D341Med (cell line): ENCODE measurements at regions not wholly inside any gene's neighbourhood (a gene's known extent, or its start where the extent isn't known, plus 50 kb on each side); places are given as distances from the start of the nearest gene placed in this dataset.

Source experiments
- DNase-seq: peaks from one replicate; pipeline ENCODE4 v3.0.0; 2012; ENCODE audit warnings: low spot score

- DNase-seq: no peak
Measured at GRCh38 chr9:11323457-11323856, 710.7 kb upstream of the PTPRD start.

- DNase-seq: no peak
Measured at GRCh38 chr9:11326231-11326630, 713.4 kb upstream of the PTPRD start.

GRCh38 chr9:11328326-11328725, 715.5 kb upstream of the PTPRD start:
- DNase-seq: no peak

GRCh38 chr9:11335011-11335410, 722.2 kb upstream of the PTPRD start:
- DNase-seq: no peak

GRCh38 chr9:11338130-11338529, 725.3 kb upstream of the PTPRD start:
- DNase-seq: no peak

- DNase-seq: no peak
Measured at GRCh38 chr9:11340654-11341053, 727.9 kb upstream of the PTPRD start.

GRCh38 chr9:11347437-11347836, 734.6 kb upstream of the PTPRD start:
- no peak for DNase-seq

GRCh38 chr9:11348366-11348765, 735.6 kb upstream of the PTPRD start:
- no peak for DNase-seq

GRCh38 chr9:11349187-11349586, 736.4 kb upstream of the PTPRD start:
- no peak for DNase-seq

- DNase-seq: no peak
Measured at GRCh38 chr9:11352612-11353011, 739.8 kb upstream of the PTPRD start.

- DNase-seq: no peak
Measured at GRCh38 chr9:11356067-11356466, 743.3 kb upstream of the PTPRD start.

- DNase-seq: peak; percentile 13
Measured at GRCh38 chr9:11366585-11367129, 753.9 kb upstream of the PTPRD start.

- DNase-seq: no peak
Measured at GRCh38 chr9:11374926-11375325, 762.1 kb upstream of the PTPRD start.

GRCh38 chr9:11402621-11403020, 789.8 kb upstream of the PTPRD start:
- no peak for DNase-seq

GRCh38 chr9:11414241-11414640, 801.4 kb upstream of the PTPRD start:
- DNase-seq: no peak

- no peak for DNase-seq
Measured at GRCh38 chr9:11417782-11418181, 805.0 kb upstream of the PTPRD start.

- no peak for DNase-seq
Measured at GRCh38 chr9:11431490-11431889, 818.7 kb upstream of the PTPRD start.

- no peak for DNase-seq
Measured at GRCh38 chr9:11432361-11432760, 819.6 kb upstream of the PTPRD start.

- no peak for DNase-seq
Measured at GRCh38 chr9:11443631-11444030, 830.8 kb upstream of the PTPRD start.

- DNase-seq: peak; percentile 58
Measured at GRCh38 chr9:11457825-11458790, 845.3 kb upstream of the PTPRD start.

GRCh38 chr9:11469745-11470144, 856.9 kb upstream of the PTPRD start:
- DNase-seq: no peak

GRCh38 chr9:11471321-11471720, 858.5 kb upstream of the PTPRD start:
- DNase-seq: no peak

GRCh38 chr9:11500780-11501179, 888.0 kb upstream of the PTPRD start:
- no peak for DNase-seq

GRCh38 chr9:11506980-11507379, 894.2 kb upstream of the PTPRD start:
- no peak for DNase-seq
